ENCODE measurements at regions not wholly inside any gene's neighbourhood (a gene's known extent, or its start where the extent isn't known, plus 50 kb on each side); places are given as distances from the start of the nearest gene placed in this dataset.

GRCh38 chr4:62344474-62344873 lies 1144.3 kb downstream of the ADGRL3 start:
- no peak for DNase-seq (ENCODE audit: low spot score)

DNA sequence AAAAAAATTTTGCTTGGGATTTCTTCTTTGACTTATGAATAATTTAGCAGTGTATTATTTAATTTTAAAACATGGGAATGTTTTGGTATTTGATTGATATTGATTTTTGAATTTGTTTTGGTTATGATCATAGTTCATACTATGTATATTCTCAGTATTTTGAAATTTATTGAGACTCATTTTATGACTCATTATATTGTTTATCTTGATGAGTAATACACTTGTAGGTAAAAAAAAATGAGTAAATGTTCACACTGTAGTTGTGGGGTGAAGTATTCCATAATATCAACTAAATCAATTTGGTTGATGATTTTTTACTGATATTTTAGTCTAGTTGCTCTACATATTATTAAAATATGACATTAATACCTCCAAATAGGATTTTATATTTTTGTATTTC lies 1142.2 kb downstream of the ADGRL3 start:
- DNase-seq (ENCODE audit: low spot score), result no peak

DNA sequence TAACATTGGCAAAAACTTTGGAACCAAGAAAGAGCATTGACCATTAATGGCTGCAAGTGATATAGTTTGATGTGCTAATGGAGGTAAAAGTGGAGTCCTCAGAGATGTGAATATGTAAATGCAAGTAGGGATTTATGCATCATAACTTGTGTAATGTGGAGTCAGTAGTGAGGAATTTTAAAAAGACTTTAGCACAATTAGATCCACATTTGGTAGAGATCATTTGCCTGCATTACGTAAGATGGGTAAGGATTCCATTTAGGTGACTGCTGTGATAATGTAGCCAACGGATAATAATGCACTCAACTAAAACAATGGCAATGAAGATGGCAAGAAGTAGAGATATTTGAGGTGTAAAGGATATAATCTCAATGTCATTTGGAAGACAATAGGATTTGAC lies 1128.4 kb downstream of the ADGRL3 start:
- no peak for DNase-seq (ENCODE audit: low spot score)

DNA sequence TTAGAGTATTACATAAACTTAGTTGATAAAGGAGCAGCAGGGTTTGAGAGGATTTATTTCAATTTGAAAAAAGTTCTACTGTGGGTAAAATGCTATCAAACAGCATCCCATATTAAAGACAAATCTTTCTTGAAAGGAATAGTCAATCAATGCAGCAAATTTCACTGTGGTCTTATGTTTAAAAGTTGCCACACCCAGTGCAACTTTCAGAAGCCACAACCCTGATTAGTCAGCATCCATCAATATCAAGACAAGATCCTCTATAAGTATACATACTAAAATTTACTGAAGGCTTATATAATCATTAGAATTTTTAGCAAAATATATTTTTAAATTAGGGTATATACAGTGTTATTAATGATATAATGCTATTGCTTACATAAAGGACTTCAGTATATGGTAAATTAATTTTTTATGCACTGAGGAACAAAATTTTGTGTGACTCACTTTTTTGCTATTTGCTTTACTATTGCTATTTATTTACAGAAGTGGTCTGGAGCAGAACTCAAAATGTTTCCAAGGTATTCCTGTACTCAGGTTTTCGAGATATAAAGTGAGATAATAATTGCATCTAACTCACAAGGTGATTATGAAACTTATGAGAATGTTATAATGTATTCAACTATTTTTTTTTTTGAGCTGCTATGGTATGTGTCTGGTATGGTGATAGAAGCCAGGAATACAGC lies 1127.6 kb downstream of the ADGRL3 start:
- DNase-seq (ENCODE audit: low spot score), result no peak

DNA sequence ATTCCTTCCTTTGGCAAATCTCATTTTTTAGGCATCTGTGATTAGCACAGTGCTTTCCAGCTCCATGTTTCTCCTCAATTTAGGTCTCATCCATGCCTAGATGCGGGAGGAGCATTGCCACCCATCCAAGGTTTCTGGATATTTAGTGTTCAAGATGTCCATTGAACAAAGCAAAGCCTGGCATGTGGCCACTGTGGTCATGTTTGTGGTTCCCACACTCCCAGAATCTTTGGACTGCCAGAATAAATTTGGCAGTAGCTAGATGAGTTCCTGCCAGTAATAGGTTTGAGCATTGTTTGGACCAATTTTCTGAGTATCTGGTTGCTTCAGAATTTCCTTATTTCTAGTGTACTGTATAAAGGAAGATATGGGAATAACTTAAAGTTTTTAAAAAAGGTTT lies 1124.1 kb downstream of the ADGRL3 start:
- no peak for DNase-seq (ENCODE audit: low spot score)

GRCh38 chr4:62320612-62321011 lies 1120.5 kb downstream of the ADGRL3 start:
- no peak for DNase-seq (ENCODE audit: low spot score)

DNA sequence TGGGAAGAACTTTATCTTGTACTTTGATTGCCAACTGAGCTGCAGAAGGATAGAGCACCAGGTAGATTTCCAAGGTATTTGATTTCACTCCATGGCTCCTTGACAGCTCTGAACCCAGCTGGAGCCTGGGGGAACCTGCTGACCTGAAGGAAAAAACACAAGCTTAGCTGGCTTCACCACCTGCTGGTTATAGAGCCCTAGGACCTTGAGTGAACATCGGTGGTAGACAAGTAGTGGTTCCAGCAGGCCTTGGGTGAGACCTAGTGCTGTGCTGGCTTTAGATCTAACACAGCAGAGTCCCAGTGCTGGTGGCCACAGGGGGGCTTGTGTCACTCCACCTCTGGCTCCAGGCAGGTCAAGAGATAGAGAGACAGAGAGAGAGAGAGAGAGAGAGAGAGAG lies 1102.6 kb downstream of the ADGRL3 start:
- DNase-seq (ENCODE audit: low spot score), result no peak

DNA sequence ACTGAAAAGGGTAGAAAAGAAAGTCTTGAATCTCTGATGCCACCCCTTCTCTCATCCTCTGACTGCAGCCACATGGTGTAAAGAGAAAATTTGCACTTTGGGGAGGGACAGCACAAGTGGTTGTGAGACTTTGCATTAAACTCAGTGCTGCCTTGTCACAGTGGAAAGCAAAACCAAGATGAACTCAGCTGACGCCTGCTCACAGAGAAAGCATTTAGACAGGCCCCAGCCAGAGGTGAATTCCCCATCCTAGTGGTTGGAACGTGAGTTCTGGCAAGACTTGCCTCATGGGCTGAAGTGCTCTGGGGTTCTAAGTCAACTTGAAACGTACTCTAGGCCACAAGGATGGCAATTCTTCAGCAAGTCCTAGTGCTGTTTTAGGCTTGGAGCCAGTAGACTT lies 1101.4 kb downstream of the ADGRL3 start:
- no peak for DNase-seq (ENCODE audit: low spot score)

DNA sequence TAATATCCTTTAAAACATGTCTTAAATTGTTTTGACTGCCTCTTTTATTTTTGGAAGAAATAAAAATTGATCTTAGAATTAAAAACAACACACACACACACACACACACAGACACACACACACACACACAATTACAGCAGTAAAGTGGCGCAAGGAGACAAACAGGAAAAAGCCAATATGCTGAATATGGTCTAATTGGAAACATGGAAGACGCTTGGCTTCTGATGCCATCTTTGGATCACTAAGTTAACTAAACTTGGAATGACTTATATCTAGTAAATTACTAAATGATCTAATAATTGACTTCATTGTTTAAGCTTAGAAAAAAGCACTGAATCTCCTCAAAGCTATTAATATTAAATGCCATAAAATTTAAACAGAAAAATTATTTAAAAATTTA lies 1093.4 kb downstream of the ADGRL3 start:
- DNase-seq (ENCODE audit: low spot score), result no peak

- no peak for DNase-seq (ENCODE audit: low spot score)
Observed at GRCh38 chr4:62292911-62293310, 1092.8 kb downstream of the ADGRL3 start.

DNA sequence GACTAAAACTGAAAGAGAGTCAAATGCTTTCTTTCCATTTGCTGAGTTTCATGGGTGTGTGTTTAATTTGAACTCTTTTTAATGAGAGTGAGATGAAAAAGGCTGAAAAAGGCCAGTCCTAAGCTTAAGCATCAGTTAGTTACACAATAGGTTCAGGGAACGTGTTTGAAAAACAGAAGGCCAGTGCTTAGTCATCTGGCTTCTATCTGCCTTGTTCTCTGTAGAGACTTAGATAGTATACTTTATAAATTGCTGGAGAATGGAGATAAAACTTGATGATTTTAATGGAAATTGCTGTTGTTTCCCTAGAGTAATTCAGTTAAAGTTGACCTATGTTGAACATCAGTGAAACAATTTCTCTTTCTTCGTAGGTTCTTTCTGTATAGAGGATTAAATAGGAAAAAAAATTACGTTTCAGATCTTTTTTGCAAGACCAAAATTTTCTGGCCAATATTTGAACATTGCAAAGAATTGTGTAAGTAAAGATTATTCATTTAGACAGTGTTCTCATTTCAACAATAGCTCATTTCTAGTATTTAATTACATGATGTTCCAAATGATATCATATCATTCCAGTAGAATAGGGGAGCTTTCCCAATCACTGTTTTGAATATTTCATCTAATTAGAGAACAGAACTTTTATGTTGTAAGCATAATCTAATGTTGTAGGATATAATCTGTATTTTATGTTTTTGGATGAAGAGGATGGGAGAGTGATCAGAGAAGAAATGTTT lies 1088.8 kb downstream of the ADGRL3 start:
- DNase-seq (ENCODE audit: low spot score), result no peak

DNA sequence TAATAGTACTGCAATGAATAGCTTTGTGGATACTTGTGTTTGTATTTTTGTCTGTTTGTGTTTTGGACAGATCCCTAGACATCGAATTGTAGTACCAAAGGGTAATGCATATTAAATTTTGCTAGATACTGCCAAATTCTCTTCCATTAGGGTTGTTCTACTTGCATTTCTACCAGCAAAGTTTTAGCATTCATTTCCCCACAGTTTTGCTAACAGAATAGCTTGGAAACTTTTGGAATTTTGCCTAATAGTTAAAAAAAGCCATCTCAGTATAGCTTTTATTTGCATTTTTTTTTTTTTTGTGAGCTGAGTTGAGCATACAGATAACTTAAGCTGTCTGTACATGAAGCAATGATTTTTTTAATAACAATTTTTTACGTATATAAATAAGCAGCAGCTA lies 1084.9 kb downstream of the ADGRL3 start:
- no peak for DNase-seq (ENCODE audit: low spot score)

- no peak for DNase-seq (ENCODE audit: low spot score)
Observed at GRCh38 chr4:62279689-62280088, 1079.6 kb downstream of the ADGRL3 start.

DNA sequence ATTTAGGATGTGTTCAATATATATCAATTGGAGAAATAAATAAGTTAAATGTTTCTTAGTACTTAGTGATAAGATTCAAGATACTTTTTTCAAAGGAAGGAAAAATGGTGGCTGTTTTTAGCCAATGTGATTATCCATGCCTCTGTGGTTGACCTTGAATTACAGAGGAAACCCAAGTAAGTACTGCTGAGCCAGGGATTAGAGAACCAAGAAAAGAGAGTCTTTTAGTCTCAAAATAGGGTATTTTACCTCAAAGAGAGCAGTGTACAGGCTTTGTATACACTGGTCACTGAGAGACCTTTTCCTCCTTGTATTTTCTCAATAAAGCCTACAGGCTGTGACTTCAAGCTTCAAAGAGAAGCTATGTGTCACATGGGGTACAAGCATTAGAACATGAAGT lies 1075.3 kb downstream of the ADGRL3 start:
- no peak for DNase-seq (ENCODE audit: low spot score)

DNA sequence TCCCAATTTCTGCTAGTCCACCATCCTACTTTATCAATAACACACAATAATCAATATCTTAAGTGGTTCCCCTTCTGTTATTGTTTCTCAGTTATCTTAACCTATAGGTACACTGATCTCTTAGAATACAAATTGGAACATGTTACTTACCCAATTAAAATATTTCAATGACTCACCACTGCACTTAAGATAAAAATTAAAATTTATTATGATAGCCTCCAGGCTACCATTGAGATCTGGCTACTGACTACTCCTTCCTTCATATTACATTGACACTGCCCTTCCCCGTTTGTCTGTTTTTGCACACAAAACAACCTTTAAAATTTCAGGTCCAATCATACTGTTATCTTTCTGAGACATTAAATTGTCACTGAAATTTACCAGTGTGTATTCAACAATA lies 1074.7 kb downstream of the ADGRL3 start:
- no peak for DNase-seq (ENCODE audit: low spot score)

DNA sequence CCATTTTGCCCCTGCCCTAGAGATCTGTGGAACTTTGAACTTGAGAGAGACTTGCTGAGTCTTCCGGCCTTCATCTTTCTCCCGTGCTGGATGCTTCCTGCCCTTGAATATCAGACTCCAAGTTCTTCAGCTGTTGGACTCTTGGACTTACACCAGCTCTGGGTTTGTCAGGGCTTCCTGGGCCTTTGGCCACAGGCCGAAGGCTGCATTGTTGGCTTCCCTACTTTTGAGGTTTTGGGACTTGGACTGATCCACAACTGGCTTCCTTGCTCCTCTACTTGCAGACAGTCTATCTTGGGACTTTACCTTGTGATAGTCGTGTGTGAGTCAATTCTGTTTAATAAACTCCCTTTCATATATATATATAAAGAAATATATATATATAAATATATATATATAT lies 1071.0 kb downstream of the ADGRL3 start:
- DNase-seq (ENCODE audit: low spot score), result no peak

DNA sequence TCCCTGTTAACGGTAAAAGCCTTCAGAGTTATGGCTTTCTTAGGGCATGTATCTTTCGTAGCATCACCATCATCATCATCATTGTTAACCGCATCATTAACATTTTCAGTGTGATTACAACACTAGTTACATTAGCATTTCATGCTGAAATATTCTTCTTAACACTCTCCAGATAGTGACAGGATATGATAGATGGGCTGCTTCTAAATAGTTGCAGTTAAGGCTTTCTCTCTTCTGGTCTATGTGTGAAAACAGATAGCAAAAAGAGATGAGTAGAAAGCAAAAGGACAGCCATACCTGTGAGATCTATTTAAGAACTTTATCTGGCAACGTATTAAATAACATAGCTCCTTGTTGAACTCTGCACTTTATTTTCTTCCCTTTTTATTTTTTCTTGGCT lies 1069.8 kb downstream of the ADGRL3 start:
- no peak for DNase-seq (ENCODE audit: low spot score)

- no peak for DNase-seq (ENCODE audit: low spot score)
Observed at GRCh38 chr4:62263454-62263853, 1063.3 kb downstream of the ADGRL3 start.

DNA sequence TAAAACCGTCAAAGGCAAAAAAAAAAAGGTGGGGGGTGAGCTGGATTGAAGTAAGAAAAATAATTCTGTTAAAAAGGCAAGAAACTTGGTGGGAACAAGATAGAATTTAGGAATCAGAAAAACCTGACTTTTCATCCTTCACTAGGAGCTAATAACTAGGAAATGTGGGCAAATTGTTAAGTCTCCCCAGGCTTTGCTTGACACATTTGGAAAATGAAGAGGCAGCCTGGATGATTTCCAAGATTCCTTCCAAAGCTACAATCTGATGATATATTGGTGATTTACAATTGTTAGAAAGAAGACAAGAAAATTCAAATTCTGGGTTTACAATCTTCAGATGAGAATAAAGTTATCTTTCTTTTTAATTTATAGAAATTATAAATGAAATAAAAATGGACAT lies 1062.5 kb downstream of the ADGRL3 start:
- no peak for DNase-seq (ENCODE audit: low spot score)

- no peak for DNase-seq (ENCODE audit: low spot score)
Observed at GRCh38 chr4:62260254-62260653, 1060.1 kb downstream of the ADGRL3 start.

- DNase-seq (ENCODE audit: low spot score), result no peak
Observed at GRCh38 chr4:62256479-62256878, 1056.4 kb downstream of the ADGRL3 start.

GRCh38 chr4:62252728-62253127 lies 1052.6 kb downstream of the ADGRL3 start:
- DNase-seq (ENCODE audit: low spot score), result no peak

- DNase-seq (ENCODE audit: low spot score), result no peak
Observed at GRCh38 chr4:62250100-62250499, 1050.0 kb downstream of the ADGRL3 start.

- no peak for DNase-seq (ENCODE audit: low spot score)
Observed at GRCh38 chr4:62243895-62244294, 1043.8 kb downstream of the ADGRL3 start.
